ENCODE measurements at regions not wholly inside any gene's neighbourhood (a gene's known extent, or its start where the extent isn't known, plus 50 kb on each side); places are given as distances from the start of the nearest gene placed in this dataset.

DNA sequence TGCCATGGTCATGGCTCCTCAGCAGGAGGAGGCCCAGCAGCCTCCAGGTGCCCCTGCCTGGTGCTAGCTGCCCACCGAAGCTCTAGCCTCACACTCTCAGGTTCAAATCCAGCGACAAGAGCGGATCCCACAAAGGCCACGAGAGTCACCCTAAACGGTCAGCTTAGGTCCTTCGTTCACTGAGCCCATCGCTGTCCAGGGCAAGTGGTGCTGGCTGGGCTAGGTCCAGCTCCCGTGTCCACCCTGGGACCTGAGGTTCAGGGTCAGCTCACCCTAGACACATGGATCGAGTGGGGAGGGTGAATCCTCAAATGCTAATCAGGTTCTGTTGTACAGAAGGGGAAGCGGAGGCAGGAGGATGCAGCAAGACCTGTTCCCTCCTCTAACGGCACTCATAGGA is 171.9 kb upstream of the SULF2 start:
- ChIA-PET POLR2A (no interaction called here), CTCF (no interaction called here)
- H3K36me3 ChIP-seq (ENCODE audit: control insufficient read depth, insufficient read depth, low read length): no peaks in the 10 kb centered on the region
- no peak for DNase-seq (ENCODE audit: low read depth)
- no peak overlapping the region for H3K4me3 ChIP-seq (ENCODE audit: low read depth, low read length)
- TF ChIP-seq, protein P1, sequence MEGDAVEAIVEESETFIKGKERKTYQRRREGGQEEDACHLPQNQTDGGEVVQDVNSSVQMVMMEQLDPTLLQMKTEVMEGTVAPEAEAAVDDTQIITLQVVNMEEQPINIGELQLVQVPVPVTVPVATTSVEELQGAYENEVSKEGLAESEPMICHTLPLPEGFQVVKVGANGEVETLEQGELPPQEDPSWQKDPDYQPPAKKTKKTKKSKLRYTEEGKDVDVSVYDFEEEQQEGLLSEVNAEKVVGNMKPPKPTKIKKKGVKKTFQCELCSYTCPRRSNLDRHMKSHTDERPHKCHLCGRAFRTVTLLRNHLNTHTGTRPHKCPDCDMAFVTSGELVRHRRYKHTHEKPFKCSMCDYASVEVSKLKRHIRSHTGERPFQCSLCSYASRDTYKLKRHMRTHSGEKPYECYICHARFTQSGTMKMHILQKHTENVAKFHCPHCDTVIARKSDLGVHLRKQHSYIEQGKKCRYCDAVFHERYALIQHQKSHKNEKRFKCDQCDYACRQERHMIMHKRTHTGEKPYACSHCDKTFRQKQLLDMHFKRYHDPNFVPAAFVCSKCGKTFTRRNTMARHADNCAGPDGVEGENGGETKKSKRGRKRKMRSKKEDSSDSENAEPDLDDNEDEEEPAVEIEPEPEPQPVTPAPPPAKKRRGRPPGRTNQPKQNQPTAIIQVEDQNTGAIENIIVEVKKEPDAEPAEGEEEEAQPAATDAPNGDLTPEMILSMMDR (IDR thresholded peaks at IDR 0.05; ENCODE audit: insufficient read depth, low read depth, low read length): no peak
- H3K27me3 ChIP-seq (ENCODE audit: control insufficient read depth, insufficient read depth, low read length): peaks cover 1% of the 10 kb centered on the region

DNA sequence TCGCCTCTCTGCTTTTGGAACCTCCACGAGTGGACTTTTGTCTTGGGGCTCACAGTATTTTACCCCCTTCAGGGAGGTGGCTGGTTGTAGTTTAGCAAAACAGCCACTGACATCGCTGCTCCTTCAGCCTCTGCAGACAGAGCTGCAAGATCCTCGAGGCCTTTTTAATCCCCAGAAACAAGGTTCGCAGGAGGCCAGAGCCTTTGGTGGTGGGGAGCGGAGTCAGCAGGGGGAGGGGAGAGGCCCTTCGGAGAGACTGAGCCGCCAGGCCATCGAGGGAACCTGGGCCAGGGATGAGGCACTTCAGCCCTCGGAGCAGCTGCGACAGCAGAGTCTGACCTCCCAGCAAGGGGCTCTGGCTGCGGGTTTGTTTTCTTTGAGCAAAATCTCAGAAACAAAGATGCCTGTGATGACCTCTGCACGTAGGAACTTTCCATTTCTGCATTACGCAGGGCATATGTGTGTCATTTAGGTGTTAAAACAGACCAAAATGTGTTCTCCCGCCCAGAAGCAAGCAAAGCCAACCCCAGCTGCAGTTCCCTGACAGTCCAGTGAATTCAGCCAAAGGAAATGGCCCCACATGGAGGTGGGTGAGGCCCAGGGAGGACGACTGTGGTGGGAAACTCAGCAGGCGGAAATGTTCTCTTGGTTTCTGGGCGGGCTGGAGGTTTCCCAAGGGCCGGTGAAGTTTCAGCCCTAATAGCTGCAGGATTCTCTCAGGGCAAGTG is 171.2 kb upstream of the SULF2 start:
- Histone ChIP-seq H3K4me3 (ENCODE audit: low read depth, low read length) (no peak overlapping the region), H3K27me3 (ENCODE audit: control insufficient read depth, insufficient read depth, low read length) (peaks cover 1% of the 10 kb centered on the region), H3K36me3 (ENCODE audit: control insufficient read depth, insufficient read depth, low read length) (no peaks in the 10 kb centered on the region)
- POLR2A ChIA-PET: no interaction called here
- DNase-seq (ENCODE audit: low read depth): no peak
- TF ChIP-seq, protein P1 (IDR thresholded peaks at IDR 0.05; ENCODE audit: insufficient read depth, low read depth, low read length): no peak
- CTCF ChIA-PET: no interaction called here

DNA sequence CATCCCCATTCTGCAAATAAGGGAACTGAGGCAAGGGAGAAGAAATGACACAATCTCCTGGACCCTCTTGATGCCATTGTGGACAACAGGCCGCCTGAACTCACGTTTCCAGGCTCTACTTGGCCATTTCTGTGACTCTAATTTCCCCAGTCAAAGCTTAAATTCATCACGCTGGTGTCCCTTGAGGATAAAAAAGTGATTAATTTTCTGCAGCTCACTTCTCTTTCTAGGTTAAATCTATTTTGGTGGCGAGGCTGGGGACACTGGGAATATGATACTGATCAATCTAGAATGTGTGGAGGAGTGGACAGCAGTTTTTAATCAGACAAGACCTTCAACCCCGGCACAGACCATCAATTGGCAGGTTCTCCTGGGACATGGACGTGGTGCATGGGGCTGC is 168.2 kb upstream of the SULF2 start:
- no peak for DNase-seq (ENCODE audit: low read depth)
- Histone ChIP-seq H3K27me3 (ENCODE audit: control insufficient read depth, insufficient read depth, low read length) (no peaks in the 10 kb centered on the region; the same call in none of the 2 replicates), H3K4me3 (ENCODE audit: low read depth, low read length) (no peak overlapping the region), H3K36me3 (ENCODE audit: control insufficient read depth, insufficient read depth, low read length) (no peaks in the 10 kb centered on the region)
- TF ChIP-seq, protein P1 (IDR thresholded peaks at IDR 0.05; ENCODE audit: insufficient read depth, low read depth, low read length): no peak
- ChIA-PET POLR2A (no interaction called here), CTCF (interaction anchor here (1.8 kb wide), 1 partner anchor 10 kb away, joined by 4 read pairs; no protein-coding TSS in a partner anchor)

DNA sequence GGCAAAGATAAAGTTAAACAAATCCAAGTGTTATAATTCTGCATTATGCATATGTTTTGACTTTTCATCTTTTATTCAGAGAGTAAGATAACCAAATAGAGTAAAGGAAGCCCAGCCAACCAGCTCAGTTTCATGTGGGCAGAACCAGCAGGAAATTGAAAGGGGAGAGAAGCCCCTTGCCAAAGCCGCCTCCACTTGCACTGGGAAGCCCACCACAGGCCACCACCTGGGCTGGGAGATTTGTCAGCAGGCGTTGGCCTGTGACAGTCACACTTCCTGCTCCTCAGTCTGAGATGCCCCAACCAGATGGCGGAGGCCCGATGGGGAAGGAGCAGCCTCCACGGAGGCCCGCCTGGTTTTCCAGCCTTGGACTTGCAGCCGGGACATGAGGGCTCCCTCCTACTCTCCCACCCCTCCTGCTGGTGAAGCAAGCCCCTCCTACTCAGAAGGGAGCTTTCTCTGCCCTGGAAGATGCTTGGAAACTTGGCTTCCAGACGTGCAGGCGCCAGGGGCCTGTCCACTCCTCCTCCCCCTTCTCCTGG is 166.8 kb upstream of the SULF2 start:
- H3K36me3 ChIP-seq (ENCODE audit: control insufficient read depth, insufficient read depth, low read length): no peaks in the 10 kb centered on the region
- no peaks in the 10 kb centered on the region; the same call in 1 of the 2 replicates for H3K27me3 ChIP-seq (ENCODE audit: control insufficient read depth, insufficient read depth, low read length)
- POLR2A ChIA-PET: no interaction called here
- no peak overlapping the region for H3K4me3 ChIP-seq (ENCODE audit: low read depth, low read length)
- CTCF ChIA-PET: interaction anchor here (1.8 kb wide), 1 partner anchor 9 kb away, joined by 4 read pairs; no protein-coding TSS in a partner anchor
- TF ChIP-seq, protein P1 (IDR thresholded peaks at IDR 0.05; ENCODE audit: insufficient read depth, low read depth, low read length): no peak
- DNase-seq (ENCODE audit: low read depth): no peak

DNA sequence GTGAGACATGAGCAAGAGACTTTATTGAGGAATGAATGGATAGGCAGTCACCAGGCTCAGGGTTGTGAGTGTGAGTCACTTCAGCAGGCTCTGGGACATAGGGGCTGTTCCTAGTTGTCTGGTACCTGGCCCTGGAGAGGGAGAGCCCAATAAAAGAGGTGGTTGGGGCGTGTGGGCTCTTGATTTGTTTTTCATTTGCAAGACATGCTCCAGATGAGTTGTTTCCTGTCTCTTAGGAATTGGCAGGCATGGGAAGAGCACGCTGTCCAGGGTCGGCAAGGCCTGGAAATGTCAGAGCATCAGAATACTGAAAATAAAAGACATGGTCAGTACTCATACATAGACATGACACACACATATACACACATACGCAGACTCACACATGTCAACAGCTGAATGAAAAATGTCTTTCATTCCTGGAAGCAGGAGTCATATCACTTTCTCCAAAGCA is 166.3 kb upstream of the SULF2 start:
- DNase-seq (ENCODE audit: low read depth): no peak
- TF ChIP-seq, protein P1 (IDR thresholded peaks at IDR 0.05; ENCODE audit: insufficient read depth, low read depth, low read length): no peak
- Histone ChIP-seq H3K4me3 (ENCODE audit: low read depth, low read length) (no peak overlapping the region), H3K36me3 (ENCODE audit: control insufficient read depth, insufficient read depth, low read length) (no peaks in the 10 kb centered on the region), H3K27me3 (ENCODE audit: control insufficient read depth, insufficient read depth, low read length) (no peaks in the 10 kb centered on the region; the same call in 1 of the 2 replicates)
- ChIA-PET POLR2A (no interaction called here), CTCF (no interaction called here)
